ENCODE measurements at regions not wholly inside any gene's neighbourhood (a gene's known extent, or its start where the extent isn't known, plus 50 kb on each side); places are given as distances from the start of the nearest gene placed in this dataset.

DNA sequence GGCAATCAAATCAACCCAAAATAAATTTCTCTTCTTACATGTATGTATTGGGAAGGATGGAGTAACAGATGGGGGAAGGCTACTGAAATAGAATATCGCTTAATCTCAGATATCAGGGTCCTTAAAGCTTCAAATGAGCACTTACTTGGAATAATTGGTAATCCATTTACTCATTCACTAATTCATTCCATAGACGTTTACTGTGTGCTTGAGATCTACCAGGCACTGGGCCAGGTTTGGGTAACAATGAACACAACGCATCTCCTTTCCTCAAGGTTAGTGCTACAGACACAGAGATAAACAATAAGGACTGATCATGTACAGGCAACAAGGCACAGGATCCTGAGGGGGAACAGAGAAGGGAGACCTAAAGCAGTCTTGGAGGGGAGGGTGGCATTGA lies 54.4 kb upstream of the KRR1 start:
- H3K27ac ChIP-seq: no peak overlapping the region
- 46 to 93% (median 81%) methylated on average over 1 to 3 of the region's 3 CpGs; no CpG with 5 or more reads in 4 of the 10 experiments for WGBS, 10 experiments
- H3K4me1 ChIP-seq (replicated peaks in 1 of 2): no peaks in the 10 kb centered on the region
- in situ Hi-C loops (cut with MboI; ENCODE audit: low pct_unique_long_range_greater_than_20kb in 2 of 9, low sequenced_read_pairs in 9 of 9, unreplicated experiment in 9 of 9): loop anchor here in 1 of 9 experiments (25.0 kb wide), 1 partner anchor 472 kb away; the partner anchor contains the start of gene PHLDA1
- H3K4me3 ChIP-seq: no peak overlapping the region
- no peak for ATAC-seq (replicated peaks in 6 of 8)

DNA sequence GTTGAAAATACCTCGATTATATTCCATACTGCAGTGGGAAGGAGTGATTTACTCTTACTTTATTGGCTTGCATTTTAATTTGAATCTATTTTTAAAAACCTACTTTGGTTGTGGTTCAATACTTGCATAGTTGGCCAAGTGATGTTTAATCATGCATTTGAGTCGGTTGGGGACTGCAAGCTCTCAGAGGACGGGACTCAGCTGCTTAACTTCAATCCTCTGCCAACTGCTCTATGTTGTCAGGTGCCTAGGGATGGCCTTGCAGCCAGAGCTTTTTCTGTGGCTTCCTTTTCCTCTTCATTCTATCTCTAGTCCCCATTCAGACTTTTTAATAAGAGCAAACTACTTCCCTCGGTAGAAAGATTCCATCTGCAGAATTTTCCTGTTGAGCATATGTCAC lies 53.4 kb upstream of the KRR1 start:
- H3K27ac ChIP-seq: no peak overlapping the region
- no peak for ATAC-seq (replicated peaks in 6 of 8)
- in situ Hi-C loops (cut with MboI; ENCODE audit: low pct_unique_long_range_greater_than_20kb in 2 of 9, low sequenced_read_pairs in 9 of 9, unreplicated experiment in 9 of 9): loop anchor here in 1 of 9 experiments (25.0 kb wide), 1 partner anchor 472 kb away; the partner anchor contains the start of gene PHLDA1
- 12 to 100% (median 68%) methylated on average over 1 to 4 of the region's 4 CpGs; no CpG with 5 or more reads in 1 of the 10 experiments for WGBS, 10 experiments
- no peak overlapping the region for H3K4me3 ChIP-seq
- no peaks in the 10 kb centered on the region for H3K4me1 ChIP-seq (replicated peaks in 1 of 2)

- H3K4me3 ChIP-seq: no peak overlapping the region
- in situ Hi-C loops (cut with MboI; ENCODE audit: low pct_unique_long_range_greater_than_20kb in 2 of 9, low sequenced_read_pairs in 9 of 9, unreplicated experiment in 9 of 9): loop anchor here in 1 of 9 experiments (25.0 kb wide), 1 partner anchor 473 kb away; the partner anchor contains the start of gene PHLDA1
- no peak for ATAC-seq (replicated peaks in 6 of 8)
- H3K4me1 ChIP-seq (replicated peaks in 1 of 2): no peaks in the 10 kb centered on the region
- H3K27ac ChIP-seq: no peak overlapping the region
- 0 to 40% (median 0%) methylated on average over 1 of the region's 2 CpGs; no CpG with 5 or more reads in 7 of the 10 experiments for WGBS, 10 experiments
Observed at GRCh38 chr12:75564398-75564797, 53.0 kb upstream of the KRR1 start.

- Histone ChIP-seq H3K4me1 (replicated peaks in 1 of 2) (peaks cover 0 to 2% of the 10 kb centered on the region in 2 donors), H3K27ac (no peak overlapping the region), H3K4me3 (no peak overlapping the region)
- no peak for ATAC-seq (replicated peaks in 6 of 8)
- in situ Hi-C loops (cut with MboI; ENCODE audit: low pct_unique_long_range_greater_than_20kb in 2 of 9, low sequenced_read_pairs in 9 of 9, unreplicated experiment in 9 of 9): loop anchor here in 1 of 9 experiments (25.0 kb wide), 1 partner anchor 474 kb away; the partner anchor contains the start of gene PHLDA1
- 38 to 100% (median 80%) methylated on average over 1 to 2 of the region's 2 CpGs; no CpG with 5 or more reads in 1 of the 10 experiments for WGBS, 10 experiments
Observed at GRCh38 chr12:75563351-75563750, 51.9 kb upstream of the KRR1 start.

- in situ Hi-C loops (cut with MboI; ENCODE audit: low pct_unique_long_range_greater_than_20kb in 2 of 9, low sequenced_read_pairs in 9 of 9, unreplicated experiment in 9 of 9): loop anchor here in 1 of 9 experiments (25.0 kb wide), 1 partner anchor 475 kb away; the partner anchor contains the start of gene PHLDA1
- Histone ChIP-seq H3K4me1 (replicated peaks in 1 of 2) (peaks cover 0 to 3% of the 10 kb centered on the region in 2 donors), H3K27ac (no peak overlapping the region), H3K4me3 (no peak overlapping the region)
- ATAC-seq (replicated peaks in 6 of 8): no peak
- WGBS, 10 experiments: 80 to 100% (median 88%) methylated on average over 1 to 6 of the region's 7 CpGs; no CpG with 5 or more reads in 3 of the 10 experiments
Observed at GRCh38 chr12:75561921-75562320, 50.5 kb upstream of the KRR1 start.
